ENCODE measurements at regions not wholly inside any gene's neighbourhood (a gene's known extent, or its start where the extent isn't known, plus 50 kb on each side); places are given as distances from the start of the nearest gene placed in this dataset.

GRCh38 chr13:31610270-31610998 is 128.9 kb upstream of the RXFP2 start:
- TF ChIP-seq SPI1 (IDR thresholded peaks at IDR 0.05; ENCODE audit: low read depth, low read length) (no peak), POLR2A (IDR thresholded peaks at IDR 0.05; ENCODE audit: low read depth, low read length) (no peak), TAF1 (IDR thresholded peaks at IDR 0.05; ENCODE audit: low read depth, low read length) (no peak), POU2F2 (IDR thresholded peaks at IDR 0.05; ENCODE audit: low read depth, low read length) (no peak), PAX5 (IDR thresholded peaks at IDR 0.05; ENCODE audit: insufficient read depth, low read length, severe bottlenecking) (no peak), POLR2AphosphoS5 (IDR thresholded peaks at IDR 0.05; ENCODE audit: low read depth, low read length) (no peak)
- no peak for DNase-seq (ENCODE audit: insufficient read length, low spot score)
- FAIRE-seq, result no peak

DNA sequence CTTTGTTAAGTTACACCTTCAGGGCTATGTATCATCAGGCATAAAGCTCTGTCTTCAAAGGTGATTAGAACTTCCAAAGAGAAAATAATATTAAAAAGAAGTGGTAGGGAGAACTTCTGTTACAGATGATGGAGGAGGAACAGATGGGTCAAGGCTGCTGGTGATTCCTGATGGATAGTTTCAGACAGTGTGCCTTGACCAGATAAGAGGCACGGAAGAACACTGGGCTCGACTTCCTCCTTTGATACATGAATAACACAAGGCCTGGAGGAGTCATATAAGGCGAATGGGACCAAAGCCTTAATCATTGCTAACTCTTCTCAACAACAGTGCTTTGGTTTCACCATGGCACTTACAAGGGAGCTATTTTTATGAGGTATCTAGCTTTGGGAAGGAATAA is 128.1 kb upstream of the RXFP2 start:
- no peak for FAIRE-seq

DNA sequence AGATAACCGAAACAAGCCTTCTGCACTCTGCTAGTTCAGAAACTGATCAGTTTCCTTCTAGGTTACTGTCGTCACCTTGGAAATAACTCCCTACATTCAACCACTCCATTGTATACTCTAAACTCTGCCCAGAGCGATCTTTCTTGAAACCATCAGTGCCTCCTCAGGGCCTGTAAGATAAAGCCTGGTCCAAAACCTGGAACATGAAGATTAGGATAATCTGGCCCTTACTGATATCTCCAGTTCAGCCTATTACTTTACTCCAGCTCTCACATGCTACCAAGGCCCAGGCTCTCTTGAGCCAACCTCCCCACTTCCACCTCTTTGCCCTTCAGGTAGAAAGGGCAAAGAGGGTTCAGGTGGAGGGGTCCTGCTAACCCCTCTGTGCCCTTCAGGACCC is 125.3 kb upstream of the RXFP2 start:
- FAIRE-seq (no peak), DNase-seq (ENCODE audit: insufficient read length, low spot score) (no peak)
- TF ChIP-seq TAF1 (IDR thresholded peaks at IDR 0.05; ENCODE audit: low read depth, low read length), result no peak
- no peak for TF ChIP-seq POU2F2 (IDR thresholded peaks at IDR 0.05; ENCODE audit: low read depth, low read length)
- no peak for TF ChIP-seq POLR2A (IDR thresholded peaks at IDR 0.05; ENCODE audit: low read depth, low read length)
- no peak for TF ChIP-seq PAX5 (IDR thresholded peaks at IDR 0.05; ENCODE audit: insufficient read depth, low read length, severe bottlenecking)

More for the DNA sequence above, 128.1 kb upstream of the RXFP2 start:
- DNase-seq (ENCODE audit: insufficient read length, low spot score), result no peak
- TF ChIP-seq POLR2AphosphoS5 (IDR thresholded peaks at IDR 0.05; ENCODE audit: low read depth, low read length), result no peak
- no peak for TF ChIP-seq SPI1 (IDR thresholded peaks at IDR 0.05; ENCODE audit: low read depth, low read length)
- no peak for TF ChIP-seq POU2F2 (IDR thresholded peaks at IDR 0.05; ENCODE audit: low read depth, low read length)
- no peak for TF ChIP-seq PAX5 (IDR thresholded peaks at IDR 0.05; ENCODE audit: insufficient read depth, low read length, severe bottlenecking)
- TF ChIP-seq POLR2A (IDR thresholded peaks at IDR 0.05; ENCODE audit: low read depth, low read length), result no peak
- no peak for TF ChIP-seq TAF1 (IDR thresholded peaks at IDR 0.05; ENCODE audit: low read depth, low read length)

- FAIRE-seq (no peak), DNase-seq (ENCODE audit: insufficient read length, low spot score) (no peak)
- no peak for TF ChIP-seq POU2F2 (IDR thresholded peaks at IDR 0.05; ENCODE audit: low read depth, low read length)
- no peak for TF ChIP-seq TAF1 (IDR thresholded peaks at IDR 0.05; ENCODE audit: low read depth, low read length)
- no peak for TF ChIP-seq PAX5 (IDR thresholded peaks at IDR 0.05; ENCODE audit: insufficient read depth, low read length, severe bottlenecking)
- TF ChIP-seq SPI1 (IDR thresholded peaks at IDR 0.05; ENCODE audit: low read depth, low read length), result no peak
- TF ChIP-seq POLR2AphosphoS5 (IDR thresholded peaks at IDR 0.05; ENCODE audit: low read depth, low read length), result no peak
- no peak for TF ChIP-seq POLR2A (IDR thresholded peaks at IDR 0.05; ENCODE audit: low read depth, low read length)
Observed at GRCh38 chr13:31614704-31615103, 124.6 kb upstream of the RXFP2 start.

GRCh38 chr13:31625115-31625514 is 114.2 kb upstream of the RXFP2 start:
- no peak for TF ChIP-seq POU2F2 (IDR thresholded peaks at IDR 0.05; ENCODE audit: low read depth, low read length)
- no peak for TF ChIP-seq PAX5 (IDR thresholded peaks at IDR 0.05; ENCODE audit: insufficient read depth, low read length, severe bottlenecking)
- no peak for TF ChIP-seq POLR2A (IDR thresholded peaks at IDR 0.05; ENCODE audit: low read depth, low read length)
- TF ChIP-seq SPI1 (IDR thresholded peaks at IDR 0.05; ENCODE audit: low read depth, low read length), result no peak
- no peak for TF ChIP-seq TAF1 (IDR thresholded peaks at IDR 0.05; ENCODE audit: low read depth, low read length)
- no peak for TF ChIP-seq POLR2AphosphoS5 (IDR thresholded peaks at IDR 0.05; ENCODE audit: low read depth, low read length)
- DNase-seq (ENCODE audit: insufficient read length, low spot score), result no peak
- no peak for FAIRE-seq

GRCh38 chr13:31627097-31627845 is 112.1 kb upstream of the RXFP2 start:
- TF ChIP-seq POLR2AphosphoS5 (IDR thresholded peaks at IDR 0.05; ENCODE audit: low read depth, low read length) (no peak), POU2F2 (IDR thresholded peaks at IDR 0.05; ENCODE audit: low read depth, low read length) (no peak), POLR2A (IDR thresholded peaks at IDR 0.05; ENCODE audit: low read depth, low read length) (no peak), SPI1 (IDR thresholded peaks at IDR 0.05; ENCODE audit: low read depth, low read length) (no peak), TAF1 (IDR thresholded peaks at IDR 0.05; ENCODE audit: low read depth, low read length) (no peak), PAX5 (IDR thresholded peaks at IDR 0.05; ENCODE audit: insufficient read depth, low read length, severe bottlenecking) (no peak)
- no peak for FAIRE-seq
- no peak for DNase-seq (ENCODE audit: insufficient read length, low spot score)

GRCh38 chr13:31629085-31629780 is 110.1 kb upstream of the RXFP2 start:
- no peak for FAIRE-seq
- TF ChIP-seq PAX5 (IDR thresholded peaks at IDR 0.05; ENCODE audit: insufficient read depth, low read length, severe bottlenecking) (no peak), POLR2A (IDR thresholded peaks at IDR 0.05; ENCODE audit: low read depth, low read length) (no peak), POU2F2 (IDR thresholded peaks at IDR 0.05; ENCODE audit: low read depth, low read length) (no peak), SPI1 (IDR thresholded peaks at IDR 0.05; ENCODE audit: low read depth, low read length) (no peak), TAF1 (IDR thresholded peaks at IDR 0.05; ENCODE audit: low read depth, low read length) (no peak), POLR2AphosphoS5 (IDR thresholded peaks at IDR 0.05; ENCODE audit: low read depth, low read length) (no peak)
- DNase-seq (ENCODE audit: insufficient read length, low spot score), result no peak

DNA sequence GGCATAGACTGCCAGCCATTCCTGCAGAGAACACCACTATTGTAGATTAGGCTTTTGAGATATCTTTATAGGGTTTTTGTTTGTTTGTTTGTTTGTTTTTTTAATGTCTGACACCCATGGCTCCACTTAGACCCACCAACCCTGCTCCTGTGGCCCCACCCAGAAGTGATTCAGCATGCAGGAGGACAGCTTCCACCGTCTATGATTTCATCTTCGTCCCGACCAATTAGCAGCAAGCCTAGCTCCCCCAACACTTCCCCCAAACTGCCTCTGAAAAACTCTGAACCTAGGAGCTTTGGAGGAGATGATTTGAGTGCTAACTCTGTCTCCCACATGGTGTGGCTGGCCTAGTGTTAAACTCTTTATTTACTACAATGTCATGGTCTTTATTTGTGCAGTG is 108.3 kb upstream of the RXFP2 start:
- DNase-seq (ENCODE audit: insufficient read length, low spot score), result no peak
- TF ChIP-seq TAF1 (IDR thresholded peaks at IDR 0.05; ENCODE audit: low read depth, low read length), result no peak
- no peak for TF ChIP-seq POU2F2 (IDR thresholded peaks at IDR 0.05; ENCODE audit: low read depth, low read length)
- no peak for TF ChIP-seq POLR2A (IDR thresholded peaks at IDR 0.05; ENCODE audit: low read depth, low read length)
- no peak for TF ChIP-seq POLR2AphosphoS5 (IDR thresholded peaks at IDR 0.05; ENCODE audit: low read depth, low read length)
- TF ChIP-seq SPI1 (IDR thresholded peaks at IDR 0.05; ENCODE audit: low read depth, low read length), result no peak
- no peak for TF ChIP-seq PAX5 (IDR thresholded peaks at IDR 0.05; ENCODE audit: insufficient read depth, low read length, severe bottlenecking)
- FAIRE-seq, result no peak

DNA sequence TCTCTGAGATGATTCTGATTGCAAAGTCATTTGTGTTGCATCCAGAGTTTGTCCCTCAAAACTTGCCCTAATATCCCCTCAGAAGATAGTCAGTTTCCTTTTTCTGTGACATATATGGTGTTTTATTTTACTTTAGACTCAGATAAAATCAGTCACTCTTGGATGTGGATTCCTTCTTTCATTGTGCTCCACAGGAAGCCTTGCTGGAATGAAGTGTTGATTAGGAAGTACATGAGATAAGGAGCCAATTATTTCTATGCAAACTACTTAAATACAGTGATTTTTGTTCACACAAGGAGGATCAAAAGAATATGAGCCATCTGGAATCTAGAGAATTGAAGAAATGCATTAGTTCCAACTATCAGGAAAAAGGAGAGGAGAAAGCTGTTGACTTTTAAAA is 107.6 kb upstream of the RXFP2 start:
- FAIRE-seq, result no peak
- no peak for DNase-seq (ENCODE audit: insufficient read length, low spot score)
- TF ChIP-seq POU2F2 (IDR thresholded peaks at IDR 0.05; ENCODE audit: low read depth, low read length), result no peak
- no peak for TF ChIP-seq TAF1 (IDR thresholded peaks at IDR 0.05; ENCODE audit: low read depth, low read length)
- no peak for TF ChIP-seq POLR2AphosphoS5 (IDR thresholded peaks at IDR 0.05; ENCODE audit: low read depth, low read length)
- TF ChIP-seq PAX5 (IDR thresholded peaks at IDR 0.05; ENCODE audit: insufficient read depth, low read length, severe bottlenecking), result no peak
- no peak for TF ChIP-seq POLR2A (IDR thresholded peaks at IDR 0.05; ENCODE audit: low read depth, low read length)
- TF ChIP-seq SPI1 (IDR thresholded peaks at IDR 0.05; ENCODE audit: low read depth, low read length), result no peak

Data from GM12891 (cell line).